Calu3 (cell line): ENCODE measurements at regions not wholly inside any gene's neighbourhood (a gene's known extent, or its start where the extent isn't known, plus 50 kb on each side); places are given as distances from the start of the nearest gene placed in this dataset.

Experiments
- BruUV-seq: library from RNA; stranded (reverse); fragments of 400-500 nt; replicated peaks from 2 replicates; lab custom pipeline; 2021; lab: Mats Ljungman, UMichigan
- CTCF ChIA-PET: fragments of 300-600 bp; sonication (Branson Sonifier 250); formaldehyde crosslinking; loops from one replicate; lab custom pipeline; 2022; ENCODE audit warnings: antibody characterized with exemption; lab: Charles Lee
- DNase-seq: peaks from one replicate; pipeline ENCODE4 v3.0.0; 2022
- H3K27ac Mint-ChIP-seq: one replicate; pipeline ENCODE4 v1.8.0; 2022; ENCODE audit warnings: mixed read lengths; ENCODE audit not compliant: unreplicated experiment
- H3K27me3 Mint-ChIP-seq: one replicate; pipeline ENCODE4 v1.8.0; 2022; ENCODE audit warnings: mixed read lengths; ENCODE audit not compliant: unreplicated experiment
- H3K36me3 Mint-ChIP-seq: one replicate; pipeline ENCODE4 v1.8.0; 2022; ENCODE audit warnings: mild to moderate bottlenecking, moderate library complexity, mixed read lengths; ENCODE audit not compliant: insufficient read depth, unreplicated experiment
- H3K4me1 Mint-ChIP-seq: one replicate; pipeline ENCODE4 v1.8.0; 2022; ENCODE audit warnings: mild to moderate bottlenecking, low read depth, mixed read lengths; ENCODE audit not compliant: unreplicated experiment
- H3K4me3 Mint-ChIP-seq: one replicate; pipeline ENCODE4 v1.8.0; 2022; ENCODE audit warnings: mild to moderate bottlenecking, low read depth, moderate library complexity, mixed read lengths; ENCODE audit not compliant: unreplicated experiment
- H3K9me3 Mint-ChIP-seq: one replicate; pipeline ENCODE4 v1.8.0; 2022; ENCODE audit warnings: low read depth, mixed read lengths; ENCODE audit not compliant: unreplicated experiment
- intact Hi-C: fragments of 100-400 bp; cut with micrococcal nuclease; formaldehyde crosslinking; loops from one replicate; pipeline ENCODE4 v1.10.0; 2022; ENCODE audit not compliant: unreplicated experiment
- TF ChIP-seq, protein P1 (sequence below): fragments of 200-600 bp; IDR thresholded peaks from one replicate; pipeline ENCODE4 v1.8.0; 2022; ENCODE audit warnings: antibody characterized with exemption; ENCODE audit not compliant: unreplicated experiment

- H3K36me3 Mint-ChIP-seq = no peaks in the 10 kb centered on the region
- intact Hi-C loops = no loop called here
- TF ChIP-seq, protein P1, sequence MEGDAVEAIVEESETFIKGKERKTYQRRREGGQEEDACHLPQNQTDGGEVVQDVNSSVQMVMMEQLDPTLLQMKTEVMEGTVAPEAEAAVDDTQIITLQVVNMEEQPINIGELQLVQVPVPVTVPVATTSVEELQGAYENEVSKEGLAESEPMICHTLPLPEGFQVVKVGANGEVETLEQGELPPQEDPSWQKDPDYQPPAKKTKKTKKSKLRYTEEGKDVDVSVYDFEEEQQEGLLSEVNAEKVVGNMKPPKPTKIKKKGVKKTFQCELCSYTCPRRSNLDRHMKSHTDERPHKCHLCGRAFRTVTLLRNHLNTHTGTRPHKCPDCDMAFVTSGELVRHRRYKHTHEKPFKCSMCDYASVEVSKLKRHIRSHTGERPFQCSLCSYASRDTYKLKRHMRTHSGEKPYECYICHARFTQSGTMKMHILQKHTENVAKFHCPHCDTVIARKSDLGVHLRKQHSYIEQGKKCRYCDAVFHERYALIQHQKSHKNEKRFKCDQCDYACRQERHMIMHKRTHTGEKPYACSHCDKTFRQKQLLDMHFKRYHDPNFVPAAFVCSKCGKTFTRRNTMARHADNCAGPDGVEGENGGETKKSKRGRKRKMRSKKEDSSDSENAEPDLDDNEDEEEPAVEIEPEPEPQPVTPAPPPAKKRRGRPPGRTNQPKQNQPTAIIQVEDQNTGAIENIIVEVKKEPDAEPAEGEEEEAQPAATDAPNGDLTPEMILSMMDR = no peak
- H3K4me3 Mint-ChIP-seq = no peak overlapping the region
- BruUV-seq = no TSS peak
- DNase-seq = no peak
- no peaks in the 10 kb centered on the region for H3K4me1 Mint-ChIP-seq
- H3K9me3 Mint-ChIP-seq = peaks cover 4% of the 10 kb centered on the region
- H3K27ac Mint-ChIP-seq = no peak overlapping the region
- H3K27me3 Mint-ChIP-seq = no peaks in the 10 kb centered on the region
- CTCF ChIA-PET = interaction anchor here (0.6 kb wide), 1 partner anchor 104 kb away, joined by 3 read pairs; the partner anchor contains the start of gene SGCE
Observed at GRCh38 chr7:94760446-94761100, 104.6 kb upstream of the SGCE start.

- H3K9me3 Mint-ChIP-seq = peaks cover under 1% of the 10 kb centered on the region
- CTCF ChIA-PET = no interaction called here
- no TSS peak for BruUV-seq
- H3K36me3 Mint-ChIP-seq = no peaks in the 10 kb centered on the region
- no peak for DNase-seq
- no peak overlapping the region for H3K4me3 Mint-ChIP-seq
- H3K4me1 Mint-ChIP-seq = no peaks in the 10 kb centered on the region
- H3K27me3 Mint-ChIP-seq = no peaks in the 10 kb centered on the region
- TF ChIP-seq, protein P1 = no peak
- intact Hi-C loops = no loop called here
- no peak overlapping the region for H3K27ac Mint-ChIP-seq
Observed at GRCh38 chr7:94761451-94761850, 105.5 kb upstream of the SGCE start.

DNA sequence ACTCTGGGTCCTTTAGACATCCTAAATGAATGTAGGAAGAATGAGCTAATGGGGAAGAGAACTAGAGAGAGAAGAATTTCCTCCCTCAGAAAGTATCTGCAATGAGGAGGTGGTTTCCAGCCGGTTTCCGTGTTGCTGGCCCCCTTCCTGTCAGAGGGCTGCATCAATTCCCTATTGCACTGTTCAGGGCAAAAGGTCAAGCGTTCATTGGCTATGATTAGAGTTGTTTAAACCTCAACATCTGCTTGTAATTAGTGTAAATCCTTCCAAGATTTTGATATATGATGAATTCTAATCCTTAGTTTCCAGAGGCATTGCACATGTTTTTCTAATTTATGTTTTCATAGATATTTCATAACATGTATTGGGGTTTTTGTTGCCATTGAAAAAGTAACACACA lies 107.3 kb upstream of the SGCE start:
- TF ChIP-seq, protein P1 = no peak
- Mint-ChIP-seq H3K4me1 (no peaks in the 10 kb centered on the region), H3K9me3 (no peaks in the 10 kb centered on the region), H3K27me3 (no peaks in the 10 kb centered on the region), H3K27ac (no peak overlapping the region), H3K36me3 (no peaks in the 10 kb centered on the region), H3K4me3 (no peak overlapping the region)
- BruUV-seq = no TSS peak
- CTCF ChIA-PET = no interaction called here
- intact Hi-C loops = no loop called here
- DNase-seq = no peak

DNA sequence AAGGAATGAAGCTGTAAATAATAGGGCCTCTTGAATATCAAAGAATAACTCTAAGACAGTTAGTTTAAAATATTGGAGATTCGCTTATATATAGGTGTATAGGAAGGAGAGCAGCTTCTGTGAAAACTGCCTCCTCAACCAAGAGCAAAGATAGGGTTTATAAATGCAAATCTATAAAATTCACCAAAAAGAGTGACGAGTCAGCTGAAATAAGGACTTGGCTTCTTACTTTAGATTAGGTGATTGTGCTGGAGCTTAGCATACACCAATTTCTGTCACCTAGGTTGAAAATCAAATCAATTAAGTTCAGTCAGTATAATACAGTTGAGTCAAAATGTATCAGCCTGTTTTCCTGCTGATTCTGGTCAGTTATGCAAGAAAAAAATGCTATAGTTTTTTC lies 113.8 kb upstream of the SGCE start:
- Mint-ChIP-seq H3K27ac (no peak overlapping the region), H3K4me1 (no peaks in the 10 kb centered on the region), H3K27me3 (no peaks in the 10 kb centered on the region), H3K36me3 (no peaks in the 10 kb centered on the region), H3K9me3 (no peaks in the 10 kb centered on the region), H3K4me3 (no peak overlapping the region)
- BruUV-seq = no TSS peak
- no peak for DNase-seq
- CTCF ChIA-PET = no interaction called here
- intact Hi-C loops = no loop called here
- TF ChIP-seq, protein P1 = no peak
